HG02759 (cell line): ENCODE measurements at regions not wholly inside any gene's neighbourhood (a gene's known extent, or its start where the extent isn't known, plus 50 kb on each side); places are given as distances from the start of the nearest gene placed in this dataset.
"Not testable (repeated sequence)": the region's sequence is repeated elsewhere in the genome, so short reads cannot be mapped to it uniquely, and the experiment has no call there.

ENCODE experiments used
- ATAC-seq: cut with Tn5 transposase; IDR thresholded peaks from one replicate; pipeline ENCODE4 v1.9.1; 2021; ENCODE audit warnings: mild to moderate bottlenecking, moderate library complexity; ENCODE audit not compliant: unreplicated experiment

- ATAC-seq, result no peak
These were observed 103.1 kb downstream of the VGLL3 start for GRCh38 chr3:86887876-86888275.

GRCh38 chr3:86880066-86880465 lies 110.9 kb downstream of the VGLL3 start:
- no peak for ATAC-seq

- not testable (repeated sequence) for ATAC-seq
These were observed 114.3 kb downstream of the VGLL3 start for GRCh38 chr3:86876504-86877181.

DNA sequence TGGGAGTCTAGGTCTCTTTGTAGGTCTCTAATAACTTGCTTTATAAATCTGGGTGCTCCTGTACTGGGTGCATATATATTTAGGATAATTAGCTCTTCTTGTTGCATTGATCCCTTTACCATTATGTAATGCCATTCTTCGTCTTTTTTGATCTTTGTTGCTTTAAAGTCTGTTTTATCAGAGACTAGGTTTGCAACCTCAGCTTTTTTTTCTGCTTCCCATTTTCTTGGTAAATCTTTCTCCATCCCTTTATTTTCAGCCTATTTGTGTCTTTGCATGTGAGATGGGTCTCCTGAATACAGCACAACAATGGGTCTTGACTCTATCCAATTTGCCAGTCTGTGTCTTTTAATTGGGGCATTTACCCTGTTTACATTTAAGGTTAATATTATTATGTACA lies 116.2 kb downstream of the VGLL3 start:
- ATAC-seq, result not testable (repeated sequence)

DNA sequence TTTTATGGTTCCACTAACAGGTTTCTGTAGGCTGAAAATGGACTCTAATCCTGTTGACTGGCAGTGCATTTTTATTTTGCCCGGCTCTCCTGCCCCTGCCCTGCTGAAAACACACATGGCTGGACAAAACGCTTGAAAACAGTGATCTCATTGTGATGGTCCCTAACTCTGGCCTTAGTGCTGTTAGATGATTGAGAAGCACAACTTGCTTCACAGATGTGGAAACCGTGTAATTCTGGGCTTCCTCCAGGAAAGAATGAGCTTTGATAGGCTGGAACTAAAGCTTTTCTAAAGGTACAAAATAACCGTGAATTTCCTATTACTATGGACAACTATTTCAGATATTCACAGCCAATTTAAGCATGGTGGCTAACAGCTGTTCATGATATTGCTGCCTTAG lies 121.4 kb downstream of the VGLL3 start:
- ATAC-seq, result no peak

DNA sequence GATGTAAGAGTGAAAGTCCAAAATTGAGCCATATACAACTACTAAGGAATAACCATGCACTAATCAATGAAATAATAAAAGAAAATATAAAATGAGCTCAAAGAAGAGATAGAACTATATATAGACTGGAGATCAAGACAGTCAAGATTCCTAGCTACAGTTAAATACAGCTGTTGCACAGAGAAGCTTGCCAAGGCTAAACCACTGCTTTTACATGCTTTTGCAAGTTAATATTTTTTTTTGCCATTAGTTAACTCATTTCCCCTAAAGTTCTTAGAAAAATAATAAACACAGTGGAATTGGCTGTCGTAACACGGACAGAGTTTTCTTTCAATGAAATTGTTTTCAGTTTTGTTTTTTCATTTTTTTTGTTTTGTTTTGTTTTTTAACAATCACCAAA lies 123.0 kb downstream of the VGLL3 start:
- no peak for ATAC-seq

GRCh38 chr3:86865506-86865905 lies 125.4 kb downstream of the VGLL3 start:
- ATAC-seq, result no peak

- no peak for ATAC-seq
These were observed 134.2 kb downstream of the VGLL3 start for GRCh38 chr3:86856711-86857110.

DNA sequence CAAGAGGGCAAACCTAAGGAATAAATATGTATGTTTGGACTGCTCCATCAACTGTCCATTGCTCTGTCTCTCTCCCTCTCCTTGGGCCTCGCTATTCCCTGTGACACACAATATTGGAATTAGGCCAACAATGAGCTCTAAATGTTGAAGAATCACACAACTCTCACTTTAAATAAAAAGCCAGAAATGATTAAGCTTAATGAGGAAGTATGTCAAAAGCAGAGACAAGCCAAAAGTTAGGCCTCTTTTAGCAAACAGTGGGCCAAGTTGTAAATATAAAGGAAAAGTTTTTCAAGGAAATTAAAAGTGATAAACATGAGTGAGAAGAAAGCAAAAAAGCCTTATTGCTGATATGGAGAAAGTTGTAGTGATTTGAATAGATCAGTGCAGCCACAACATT lies 141.0 kb downstream of the VGLL3 start:
- no peak for ATAC-seq

- ATAC-seq, result no peak
These were observed 145.2 kb downstream of the VGLL3 start for GRCh38 chr3:86845726-86846125.

DNA sequence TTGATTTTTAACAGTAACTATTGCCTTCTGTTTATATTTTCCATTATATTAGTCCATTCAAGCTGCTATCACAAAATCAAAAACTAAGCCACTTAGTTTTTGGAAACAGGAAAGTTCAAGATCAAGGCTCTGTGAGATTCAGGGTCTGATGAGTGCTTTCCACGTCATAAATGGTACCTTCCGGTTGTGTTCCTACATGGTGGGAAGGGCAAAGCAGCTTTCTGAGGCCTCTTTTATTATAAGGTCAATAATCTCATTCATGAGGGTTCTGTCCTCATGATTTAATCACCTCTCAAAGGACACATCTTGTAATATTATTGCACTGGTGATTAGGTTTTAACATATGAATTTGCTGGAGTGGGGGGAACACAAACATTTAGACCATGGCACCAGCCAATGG lies 152.0 kb downstream of the VGLL3 start:
- ATAC-seq, result no peak

- ATAC-seq, result no peak
These were observed 153.1 kb downstream of the VGLL3 start for GRCh38 chr3:86837871-86838270.

- no peak for ATAC-seq
These were observed 160.4 kb downstream of the VGLL3 start for GRCh38 chr3:86830566-86830965.

- no peak for ATAC-seq
These were observed 162.2 kb downstream of the VGLL3 start for GRCh38 chr3:86828751-86829150.

DNA sequence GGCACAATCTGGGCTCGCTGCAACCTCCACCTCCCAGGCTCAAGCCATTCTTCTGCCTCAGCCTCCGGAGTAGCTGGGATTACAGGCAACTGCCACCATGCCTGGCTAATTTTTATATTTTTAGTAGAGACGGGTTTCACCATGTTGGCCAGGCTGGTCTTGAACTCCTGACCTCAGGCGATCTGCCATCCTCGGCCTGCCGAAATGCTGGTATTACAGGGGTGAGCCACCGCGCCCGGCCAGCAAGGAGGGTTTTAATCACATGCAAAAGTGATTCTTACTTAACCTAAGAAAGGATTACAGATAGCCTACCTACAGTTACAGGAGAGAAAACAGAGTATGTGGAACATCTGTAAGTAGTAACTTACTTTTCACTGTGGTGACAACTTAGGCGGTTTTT lies 163.4 kb downstream of the VGLL3 start:
- ATAC-seq, result not testable (repeated sequence)

DNA sequence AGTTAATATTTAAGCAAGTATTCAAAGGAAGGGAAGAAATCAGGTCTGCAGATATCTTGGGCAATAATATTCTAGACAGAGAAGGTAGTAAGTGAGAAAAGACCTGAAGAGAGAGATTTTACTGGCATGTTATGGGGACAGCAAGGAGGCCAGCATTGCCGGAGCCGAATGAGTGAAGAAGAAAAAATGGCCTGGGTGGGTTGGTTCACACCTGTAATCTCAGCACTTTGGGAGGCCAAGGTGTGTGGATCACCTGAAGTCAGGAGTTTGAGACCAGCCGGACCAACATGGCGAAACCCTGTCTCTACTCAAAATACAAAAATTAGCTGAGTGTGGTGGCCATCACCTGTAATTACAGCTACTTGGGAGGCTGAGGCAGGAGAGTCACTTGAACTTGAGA lies 164.7 kb downstream of the VGLL3 start:
- ATAC-seq, result no peak

DNA sequence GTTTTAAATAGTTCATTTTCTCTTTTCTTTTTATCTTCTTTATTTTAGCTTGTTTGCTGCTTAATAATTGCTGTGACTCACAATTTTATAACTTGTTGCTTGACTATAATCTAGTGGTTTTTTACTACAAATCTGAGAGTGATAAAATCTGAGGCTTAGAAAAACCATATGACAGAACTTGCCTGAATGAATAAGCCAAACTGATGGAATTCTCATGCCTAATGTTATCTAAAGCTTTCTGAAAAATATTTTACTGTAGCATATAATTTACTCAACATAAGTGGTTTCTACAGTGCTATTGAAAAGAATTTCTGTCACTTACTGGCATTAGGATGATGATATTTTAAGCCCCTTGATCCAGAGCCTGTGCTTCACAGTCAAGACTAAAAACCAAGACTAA lies 175.1 kb downstream of the VGLL3 start:
- no peak for ATAC-seq

DNA sequence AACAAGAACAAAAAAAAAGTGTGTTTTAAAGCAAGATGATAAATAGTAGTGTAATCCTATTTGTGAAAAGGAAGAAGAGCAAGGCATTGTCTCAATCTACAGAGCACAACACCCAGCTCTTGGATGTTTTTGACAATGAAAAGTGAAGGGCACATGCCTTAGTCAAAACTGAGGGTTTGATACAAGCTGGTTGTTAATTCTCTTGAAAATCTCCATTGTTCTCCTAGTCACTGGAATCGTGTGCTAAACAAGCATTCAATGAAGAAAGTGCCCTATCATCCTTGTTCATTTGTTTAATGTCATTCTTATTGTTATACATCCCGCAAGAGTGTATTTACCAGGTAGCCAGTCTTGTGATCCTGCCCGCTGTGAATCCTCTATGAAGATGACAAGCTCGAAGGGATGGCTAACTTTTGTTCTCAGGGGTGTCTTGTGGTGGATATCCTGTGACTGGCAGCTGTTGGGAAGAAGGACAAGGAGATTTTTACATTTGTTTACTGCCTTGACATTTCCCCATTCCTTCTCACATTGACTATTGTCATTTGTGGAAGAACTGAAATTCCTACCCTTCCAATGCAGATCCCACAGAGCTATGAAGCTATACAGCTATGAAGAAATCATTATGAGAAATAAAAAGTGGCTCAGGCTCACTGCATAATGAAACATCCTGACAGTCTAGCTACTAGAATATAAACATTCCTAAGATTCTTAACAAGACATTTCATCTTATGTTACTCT lies 175.9 kb downstream of the VGLL3 start:
- ATAC-seq, result no peak

DNA sequence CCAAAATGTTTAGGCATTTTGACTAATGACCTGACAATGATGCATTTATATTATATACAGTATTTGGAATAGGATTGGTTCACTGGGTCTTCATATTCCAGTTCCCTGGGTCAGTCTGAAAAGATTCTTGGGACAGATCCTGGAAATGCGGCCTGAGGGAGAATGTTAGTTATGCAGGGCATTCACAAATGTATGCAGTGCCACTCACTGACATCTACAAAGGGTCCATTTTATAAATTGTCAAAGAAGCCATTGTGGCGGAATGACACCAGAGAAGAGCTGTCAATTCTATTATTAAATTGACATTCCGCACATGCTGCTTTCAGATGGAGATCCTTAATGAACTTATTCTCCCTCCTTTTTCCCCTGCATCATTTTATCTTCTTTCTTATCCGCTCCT lies 176.6 kb downstream of the VGLL3 start:
- no peak for ATAC-seq

- ATAC-seq, result no peak
These were observed 189.0 kb downstream of the VGLL3 start for GRCh38 chr3:86801921-86802320.

GRCh38 chr3:86801066-86801465 lies 189.9 kb downstream of the VGLL3 start:
- ATAC-seq, result no peak

GRCh38 chr3:86800116-86800515 lies 190.8 kb downstream of the VGLL3 start:
- no peak for ATAC-seq

- no peak for ATAC-seq
These were observed 193.0 kb downstream of the VGLL3 start for GRCh38 chr3:86797946-86798345.
